Thoracic aorta (tissue), 2 donors: ENCODE measurements at regions not wholly inside any gene's neighbourhood (a gene's known extent, or its start where the extent isn't known, plus 50 kb on each side); places are given as distances from the start of the nearest gene placed in this dataset.

ENCODE experiments used
- ATAC-seq: fragments of 150-250 bp; one replicate; pipeline ENCODE4 v1.8.0; 2017; ENCODE audit warnings: low read depth; ENCODE audit not compliant: insufficient number of reproducible peaks, low FRiP score
- DNase-seq: peaks from one replicate; pipeline ENCODE4 v3.0.0-alpha.2; 2020; ENCODE audit warnings: low spot score
- H3K27ac ChIP-seq, 2 donors: fragments of 200-600 bp; sonication (generic); 1 replicate in 1 of 2; 2 replicates in 1 of 2; pipeline ENCODE4 v1.5.1; 2016; ENCODE audit warnings: mild to moderate bottlenecking in 2 of 2, moderate library complexity in 2 of 2
- H3K27me3 ChIP-seq: fragments of 200-600 bp; sonication (generic); replicated peaks from 2 replicates; pipeline ENCODE4 v1.6.0; 2016; ENCODE audit warnings: mild to moderate bottlenecking; ENCODE audit not compliant: insufficient read depth
- H3K36me3 ChIP-seq: fragments of 200-600 bp; sonication (generic); one replicate; pipeline ENCODE4 v1.5.1; 2016
- H3K4me1 ChIP-seq, 2 donors: fragments of 200-600 bp; sonication (generic); 1 replicate in 1 of 2; 2 replicates in 1 of 2; pipeline versions ENCODE4 v1.5.1 to v1.6.0; 2016; ENCODE audit warnings: low read depth in 2 of 2, mild to moderate bottlenecking in 1 of 2; ENCODE audit not compliant: control insufficient read depth in 1 of 2
- H3K4me3 ChIP-seq: fragments of 200-600 bp; sonication (generic); 2 replicates; pipeline ENCODE4 v1.5.1; 2016; ENCODE audit warnings: mild to moderate bottlenecking
- H3K9me3 ChIP-seq: fragments of 200-600 bp; sonication (generic); 2 replicates; pipeline ENCODE4 v1.5.1; 2016
- TF ChIP-seq, protein P1 (sequence below): fragments of 200-600 bp; sonication (generic); IDR thresholded peaks from one replicate; pipeline ENCODE4 v1.5.1; 2019; ENCODE audit warnings: antibody characterized with exemption

DNA sequence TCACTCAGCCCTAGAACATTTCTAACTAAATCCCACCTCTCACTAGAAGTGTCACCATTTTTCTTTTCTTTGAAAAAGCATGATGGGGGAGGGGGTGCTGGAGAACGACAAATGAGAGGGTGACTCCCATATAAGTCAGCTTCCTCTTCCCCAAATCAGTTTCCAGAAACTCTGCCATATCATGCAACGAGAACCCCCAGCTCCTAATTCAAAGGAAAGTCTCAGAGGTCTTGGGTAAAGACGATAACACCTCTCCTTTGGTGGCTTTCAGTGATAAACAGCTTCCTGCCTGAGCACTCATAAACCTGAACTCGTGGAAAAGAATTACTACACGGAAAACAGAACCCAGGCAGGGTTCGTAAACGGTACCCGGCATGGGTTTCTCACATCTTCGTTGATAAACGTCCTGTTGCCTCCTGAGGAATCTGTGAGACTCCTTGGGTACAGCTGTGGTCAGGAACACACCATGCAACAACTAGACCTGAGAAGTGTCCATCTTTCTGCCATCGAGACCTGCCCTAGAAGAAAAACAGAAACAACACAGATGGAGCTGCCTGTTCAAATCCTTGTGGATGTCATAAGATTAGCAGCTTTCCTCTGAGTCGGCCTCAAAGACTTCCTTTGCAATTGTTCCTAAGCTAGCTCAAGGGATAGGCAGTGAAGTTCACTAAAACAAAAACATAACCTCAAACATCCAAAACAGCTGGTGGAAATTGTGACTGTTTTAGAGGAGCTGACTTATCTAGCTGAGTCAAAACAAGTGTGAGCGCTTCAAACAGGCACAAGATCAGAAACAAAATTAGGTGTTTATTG, 185.8 kb upstream of the PRDM1 start:
- no peak overlapping the region for H3K4me3 ChIP-seq
- H3K4me1 ChIP-seq = no peaks in the 10 kb centered on the region
- DNase-seq (no peak), ATAC-seq (no peak)
- no peak overlapping the region for H3K27ac ChIP-seq
- H3K36me3 ChIP-seq = no peaks in the 10 kb centered on the region
- TF ChIP-seq, protein P1, sequence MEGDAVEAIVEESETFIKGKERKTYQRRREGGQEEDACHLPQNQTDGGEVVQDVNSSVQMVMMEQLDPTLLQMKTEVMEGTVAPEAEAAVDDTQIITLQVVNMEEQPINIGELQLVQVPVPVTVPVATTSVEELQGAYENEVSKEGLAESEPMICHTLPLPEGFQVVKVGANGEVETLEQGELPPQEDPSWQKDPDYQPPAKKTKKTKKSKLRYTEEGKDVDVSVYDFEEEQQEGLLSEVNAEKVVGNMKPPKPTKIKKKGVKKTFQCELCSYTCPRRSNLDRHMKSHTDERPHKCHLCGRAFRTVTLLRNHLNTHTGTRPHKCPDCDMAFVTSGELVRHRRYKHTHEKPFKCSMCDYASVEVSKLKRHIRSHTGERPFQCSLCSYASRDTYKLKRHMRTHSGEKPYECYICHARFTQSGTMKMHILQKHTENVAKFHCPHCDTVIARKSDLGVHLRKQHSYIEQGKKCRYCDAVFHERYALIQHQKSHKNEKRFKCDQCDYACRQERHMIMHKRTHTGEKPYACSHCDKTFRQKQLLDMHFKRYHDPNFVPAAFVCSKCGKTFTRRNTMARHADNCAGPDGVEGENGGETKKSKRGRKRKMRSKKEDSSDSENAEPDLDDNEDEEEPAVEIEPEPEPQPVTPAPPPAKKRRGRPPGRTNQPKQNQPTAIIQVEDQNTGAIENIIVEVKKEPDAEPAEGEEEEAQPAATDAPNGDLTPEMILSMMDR = no peak
- H3K9me3 ChIP-seq = no peaks in the 10 kb centered on the region
- H3K27me3 ChIP-seq = no peaks in the 10 kb centered on the region

DNA sequence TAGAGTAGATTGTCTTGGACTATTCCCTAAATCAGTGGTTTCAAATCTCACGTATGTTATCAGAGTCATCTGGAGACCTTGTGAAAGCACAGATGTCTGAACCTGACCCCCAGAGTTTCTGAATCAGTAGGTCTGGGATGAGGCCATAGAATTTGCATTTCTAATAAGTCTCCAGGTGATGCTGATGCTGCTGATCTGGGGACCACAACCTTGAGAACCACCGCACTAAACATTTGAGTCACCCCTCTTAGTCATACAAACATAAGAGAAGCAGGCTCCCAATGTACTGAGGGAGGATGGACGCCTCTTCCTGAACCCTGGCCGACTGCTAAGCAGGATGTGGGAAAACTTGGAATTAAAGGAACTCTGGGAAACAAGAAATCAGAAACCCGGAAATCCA, 187.8 kb upstream of the PRDM1 start:
- Histone ChIP-seq H3K4me1 (no peaks in the 10 kb centered on the region), H3K27ac (no peak overlapping the region), H3K36me3 (no peaks in the 10 kb centered on the region), H3K27me3 (no peaks in the 10 kb centered on the region), H3K9me3 (no peaks in the 10 kb centered on the region), H3K4me3 (no peak overlapping the region)
- DNase-seq (no peak), ATAC-seq (no peak)
- TF ChIP-seq, protein P1 = no peak

DNA sequence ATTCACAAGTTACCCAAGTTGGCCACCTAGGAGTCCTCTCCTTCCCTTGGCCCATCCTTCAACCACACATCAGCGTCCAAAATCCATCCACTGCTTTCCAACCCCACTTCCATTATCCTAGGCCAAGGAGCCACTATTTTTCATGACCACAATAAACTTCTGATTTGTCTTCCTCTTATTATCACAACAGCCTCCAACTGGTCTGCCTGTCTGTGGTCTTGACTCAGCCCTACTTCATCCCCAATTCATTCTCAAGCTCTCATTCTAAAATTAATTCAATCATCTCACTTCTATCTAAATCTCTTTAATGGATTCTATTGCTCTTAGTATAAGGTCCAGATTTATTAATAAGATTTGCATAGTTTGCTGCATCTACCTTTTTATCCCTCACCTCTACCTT, 189.0 kb upstream of the PRDM1 start:
- ATAC-seq (no peak), DNase-seq (no peak)
- Histone ChIP-seq H3K36me3 (no peaks in the 10 kb centered on the region), H3K9me3 (no peaks in the 10 kb centered on the region), H3K4me3 (no peak overlapping the region), H3K27me3 (no peaks in the 10 kb centered on the region), H3K27ac (no peak overlapping the region), H3K4me1 (no peaks in the 10 kb centered on the region)
- TF ChIP-seq, protein P1 = no peak

DNA sequence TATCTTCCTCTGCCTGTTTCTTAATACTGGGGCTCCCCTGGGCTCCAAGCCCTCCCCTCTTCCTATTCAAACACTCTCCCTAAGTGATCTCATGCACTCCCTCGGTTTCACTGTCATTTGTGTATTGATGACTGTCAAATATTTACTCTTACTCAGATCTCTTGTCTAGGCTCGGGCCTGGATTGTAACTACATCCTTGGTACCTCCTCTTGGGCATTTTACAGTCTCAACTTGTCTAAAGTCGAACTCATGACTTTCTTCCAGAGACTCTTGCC, 189.4 kb upstream of the PRDM1 start:
- no peak for ATAC-seq
- Histone ChIP-seq H3K36me3 (no peaks in the 10 kb centered on the region), H3K27me3 (no peaks in the 10 kb centered on the region), H3K27ac (no peak overlapping the region), H3K4me3 (no peak overlapping the region), H3K9me3 (no peaks in the 10 kb centered on the region), H3K4me1 (no peaks in the 10 kb centered on the region)
- TF ChIP-seq, protein P1 = no peak
- no peak for DNase-seq

DNA sequence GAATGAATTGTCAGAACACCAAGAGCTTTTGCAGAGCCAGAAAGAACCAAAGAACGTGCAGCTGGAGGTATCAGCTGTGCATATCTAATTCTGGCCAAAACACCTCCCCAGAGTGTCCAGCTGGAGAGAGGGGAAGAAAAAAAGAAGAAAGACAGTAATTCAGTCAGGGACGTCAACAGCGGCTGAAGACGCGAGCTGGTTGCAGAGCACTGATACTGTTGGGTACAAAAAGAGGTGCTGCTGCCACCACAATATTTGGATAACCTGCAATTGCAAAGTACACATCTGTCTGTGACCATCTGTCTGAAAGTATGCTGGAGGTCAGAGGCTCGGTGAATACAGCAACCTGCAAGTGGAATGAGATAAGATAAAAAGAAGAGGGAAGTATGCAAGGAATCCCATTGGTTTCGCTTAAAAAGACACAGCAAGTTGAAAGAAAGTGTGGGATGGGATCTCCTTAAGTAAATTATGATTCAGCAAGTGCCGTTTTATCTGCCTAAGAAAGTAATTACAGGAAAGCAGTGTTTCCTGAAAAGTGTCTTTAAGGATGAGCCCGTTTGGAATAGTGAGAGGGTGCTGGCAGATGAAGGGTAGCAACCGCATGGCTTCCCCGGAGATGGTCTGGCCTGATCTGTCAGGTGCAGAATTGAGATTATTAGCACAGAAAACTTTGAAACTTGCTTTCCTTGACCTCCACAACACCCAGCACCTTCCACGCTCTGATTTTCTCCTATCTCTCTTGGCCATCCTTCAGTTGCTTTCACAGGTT, 189.9 kb upstream of the PRDM1 start:
- no peak overlapping the region for H3K4me3 ChIP-seq
- H3K9me3 ChIP-seq = no peaks in the 10 kb centered on the region
- no peaks in the 10 kb centered on the region for H3K36me3 ChIP-seq
- DNase-seq (no peak), ATAC-seq (no peak)
- TF ChIP-seq, protein P1 = no peak
- H3K27ac ChIP-seq = no peak overlapping the region
- no peaks in the 10 kb centered on the region for H3K4me1 ChIP-seq
- H3K27me3 ChIP-seq = no peaks in the 10 kb centered on the region
